ENCODE measurements at regions not wholly inside any gene's neighbourhood (a gene's known extent, or its start where the extent isn't known, plus 50 kb on each side); places are given as distances from the start of the nearest gene placed in this dataset.

DNA sequence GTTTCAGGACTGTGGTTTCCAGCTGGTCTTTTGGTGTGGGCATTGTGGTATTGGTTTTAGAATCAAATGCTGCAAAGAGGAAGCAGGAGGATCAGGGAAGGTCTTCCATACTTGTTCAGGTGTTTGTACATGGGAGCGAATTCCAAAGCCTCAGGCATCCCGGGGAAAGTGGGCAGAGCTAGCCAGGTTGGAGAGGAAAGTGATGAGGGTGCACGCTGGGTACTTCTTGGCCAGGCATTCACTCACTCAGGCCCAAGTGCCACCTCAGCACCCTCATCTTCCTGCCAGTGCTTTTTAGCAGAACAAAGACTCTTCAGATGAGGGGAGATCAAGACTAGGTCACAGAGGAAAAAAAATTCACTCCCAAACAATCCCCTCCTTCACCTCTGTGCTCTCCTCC, 241.1 kb upstream of the TBX18 start:
- no peaks in the 10 kb centered on the region for H3K36me3 ChIP-seq (replicated peaks in 1 of 2)

DNA sequence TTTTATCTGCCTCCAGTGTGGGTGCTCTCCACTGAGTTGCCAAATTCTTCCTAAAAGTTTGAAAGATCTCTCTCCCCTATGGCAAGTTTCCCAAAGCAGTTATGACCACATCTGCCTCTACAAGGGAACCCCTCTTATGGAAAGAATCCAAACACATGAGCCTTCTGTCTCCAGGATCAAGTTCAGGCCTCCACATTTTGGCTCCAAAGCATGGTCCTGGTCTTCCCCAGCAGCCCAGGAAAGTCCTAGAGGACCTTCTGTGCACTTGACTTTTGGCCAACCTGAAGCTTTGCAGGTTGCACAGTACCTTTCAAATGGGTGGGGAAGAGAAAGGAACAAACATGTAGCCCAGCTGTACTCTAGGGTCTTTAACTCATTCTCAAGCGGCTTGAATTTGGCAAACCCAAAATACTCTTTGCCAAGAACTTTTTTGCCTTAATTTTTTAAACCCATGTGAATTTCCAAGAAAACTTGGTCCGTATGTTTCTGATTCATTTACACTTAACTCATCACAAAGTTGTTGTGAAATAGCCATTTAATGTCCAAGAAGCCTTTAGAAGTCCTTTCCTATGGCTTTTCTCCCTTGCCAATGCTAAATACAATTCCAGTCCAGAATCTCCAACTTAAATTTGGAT, 240.1 kb upstream of the TBX18 start:
- no peak overlapping the region for H3K4me3 ChIP-seq
- WGBS, 4 donors = 60 to 74% (median 65%) methylated on average over 2 of the region's 2 CpGs
- no peaks in the 10 kb centered on the region for H3K36me3 ChIP-seq (replicated peaks in 1 of 2)
- intact Hi-C loops (cut with DNase I) = no loop called here
- no peak for DNase-seq
- no peaks in the 10 kb centered on the region for H3K27me3 ChIP-seq
- no peaks in the 10 kb centered on the region for H3K9me3 ChIP-seq (replicated peaks in 1 of 3)
- no peaks in the 10 kb centered on the region for H3K4me1 ChIP-seq (replicated peaks in 1 of 2)
- H3K27ac ChIP-seq = no peak overlapping the region
- TF ChIP-seq, protein P1, sequence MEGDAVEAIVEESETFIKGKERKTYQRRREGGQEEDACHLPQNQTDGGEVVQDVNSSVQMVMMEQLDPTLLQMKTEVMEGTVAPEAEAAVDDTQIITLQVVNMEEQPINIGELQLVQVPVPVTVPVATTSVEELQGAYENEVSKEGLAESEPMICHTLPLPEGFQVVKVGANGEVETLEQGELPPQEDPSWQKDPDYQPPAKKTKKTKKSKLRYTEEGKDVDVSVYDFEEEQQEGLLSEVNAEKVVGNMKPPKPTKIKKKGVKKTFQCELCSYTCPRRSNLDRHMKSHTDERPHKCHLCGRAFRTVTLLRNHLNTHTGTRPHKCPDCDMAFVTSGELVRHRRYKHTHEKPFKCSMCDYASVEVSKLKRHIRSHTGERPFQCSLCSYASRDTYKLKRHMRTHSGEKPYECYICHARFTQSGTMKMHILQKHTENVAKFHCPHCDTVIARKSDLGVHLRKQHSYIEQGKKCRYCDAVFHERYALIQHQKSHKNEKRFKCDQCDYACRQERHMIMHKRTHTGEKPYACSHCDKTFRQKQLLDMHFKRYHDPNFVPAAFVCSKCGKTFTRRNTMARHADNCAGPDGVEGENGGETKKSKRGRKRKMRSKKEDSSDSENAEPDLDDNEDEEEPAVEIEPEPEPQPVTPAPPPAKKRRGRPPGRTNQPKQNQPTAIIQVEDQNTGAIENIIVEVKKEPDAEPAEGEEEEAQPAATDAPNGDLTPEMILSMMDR (IDR thresholded peaks at IDR 0.05) = no peak
- TF ChIP-seq POLR2A (IDR thresholded peaks at IDR 0.05) = no peak

More for the DNA sequence above, 241.1 kb upstream of the TBX18 start:
- WGBS, 4 donors = 63 to 70% (median 64%) methylated on average over 2 to 3 of the region's 3 CpGs
- intact Hi-C loops (cut with DNase I) = no loop called here
- H3K4me3 ChIP-seq = no peak overlapping the region
- no peaks in the 10 kb centered on the region for H3K4me1 ChIP-seq (replicated peaks in 1 of 2)
- TF ChIP-seq, protein P1 (IDR thresholded peaks at IDR 0.05) = no peak
- TF ChIP-seq POLR2A (IDR thresholded peaks at IDR 0.05) = no peak
- no peak overlapping the region for H3K27ac ChIP-seq
- H3K9me3 ChIP-seq (replicated peaks in 1 of 3) = no peaks in the 10 kb centered on the region
- no peaks in the 10 kb centered on the region for H3K27me3 ChIP-seq
- DNase-seq = no peak

DNA sequence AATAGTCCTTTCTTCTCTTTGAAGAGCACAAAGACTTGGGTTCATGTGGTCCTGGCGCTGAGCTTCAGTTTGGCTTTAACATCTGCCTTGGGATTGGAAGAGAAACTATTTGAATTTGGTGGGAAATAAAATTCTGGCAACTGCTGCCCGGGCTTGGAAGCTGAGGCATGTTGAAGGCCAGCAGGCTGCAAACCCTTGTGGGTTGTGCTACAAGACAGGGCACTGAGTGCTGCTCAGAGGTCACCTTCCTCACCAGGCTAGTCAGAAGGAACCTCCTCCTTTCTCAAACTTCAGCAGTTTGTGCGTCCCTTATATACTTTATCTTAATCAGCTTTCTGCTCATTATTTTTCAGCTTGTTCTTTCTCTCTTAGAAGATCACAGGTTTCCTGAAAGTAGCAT, 238.4 kb upstream of the TBX18 start:
- Histone ChIP-seq H3K27me3 (no peaks in the 10 kb centered on the region), H3K9me3 (replicated peaks in 1 of 3) (no peaks in the 10 kb centered on the region), H3K4me1 (replicated peaks in 1 of 2) (no peaks in the 10 kb centered on the region), H3K4me3 (no peak overlapping the region), H3K36me3 (replicated peaks in 1 of 2) (no peaks in the 10 kb centered on the region), H3K27ac (no peak overlapping the region)
- DNase-seq = no peak
- TF ChIP-seq, protein P1 (IDR thresholded peaks at IDR 0.05) = no peak
- no peak for TF ChIP-seq POLR2A (IDR thresholded peaks at IDR 0.05)
- 51 to 72% (median 66%) methylated on average over 3 of the region's 3 CpGs for WGBS, 4 donors
- intact Hi-C loops (cut with DNase I) = no loop called here

- no peak overlapping the region for H3K27ac ChIP-seq
- DNase-seq = no peak
- no peaks in the 10 kb centered on the region for H3K4me1 ChIP-seq (replicated peaks in 1 of 2)
- no peaks in the 10 kb centered on the region for H3K9me3 ChIP-seq (replicated peaks in 1 of 3)
- no peaks in the 10 kb centered on the region for H3K36me3 ChIP-seq (replicated peaks in 1 of 2)
- no peaks in the 10 kb centered on the region for H3K27me3 ChIP-seq
- TF ChIP-seq, protein P1 (IDR thresholded peaks at IDR 0.05) = no peak
- no peak for TF ChIP-seq POLR2A (IDR thresholded peaks at IDR 0.05)
- 54 to 71% (median 63%) methylated on average over 2 of the region's 2 CpGs for WGBS, 4 donors
- intact Hi-C loops (cut with DNase I) = no loop called here
- no peak overlapping the region for H3K4me3 ChIP-seq
These were observed 235.6 kb upstream of the TBX18 start for GRCh38 chr6:85000001-85000400.
